ENCODE measurements at regions not wholly inside any gene's neighbourhood (a gene's known extent, or its start where the extent isn't known, plus 50 kb on each side); places are given as distances from the start of the nearest gene placed in this dataset.

GRCh38 chr1:29521811-29522580, 285.7 kb downstream of the PTPRU start (continued):
- TF ChIP-seq, protein P1, sequence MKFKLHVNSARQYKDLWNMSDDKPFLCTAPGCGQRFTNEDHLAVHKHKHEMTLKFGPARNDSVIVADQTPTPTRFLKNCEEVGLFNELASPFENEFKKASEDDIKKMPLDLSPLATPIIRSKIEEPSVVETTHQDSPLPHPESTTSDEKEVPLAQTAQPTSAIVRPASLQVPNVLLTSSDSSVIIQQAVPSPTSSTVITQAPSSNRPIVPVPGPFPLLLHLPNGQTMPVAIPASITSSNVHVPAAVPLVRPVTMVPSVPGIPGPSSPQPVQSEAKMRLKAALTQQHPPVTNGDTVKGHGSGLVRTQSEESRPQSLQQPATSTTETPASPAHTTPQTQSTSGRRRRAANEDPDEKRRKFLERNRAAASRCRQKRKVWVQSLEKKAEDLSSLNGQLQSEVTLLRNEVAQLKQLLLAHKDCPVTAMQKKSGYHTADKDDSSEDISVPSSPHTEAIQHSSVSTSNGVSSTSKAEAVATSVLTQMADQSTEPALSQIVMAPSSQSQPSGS (IDR thresholded peaks at IDR 0.05; ENCODE audit: low read length), result no peak
- TF ChIP-seq NR2C2 (IDR thresholded peaks at IDR 0.05; ENCODE audit: borderline replicate concordance, control insufficient read depth, insufficient read length, low read depth), result no peak
- no peak for TF ChIP-seq BRCA1 (IDR thresholded peaks at IDR 0.05; ENCODE audit: low read depth, low read length)
- no peak for TF ChIP-seq NFYA (IDR thresholded peaks at IDR 0.05; ENCODE audit: borderline replicate concordance, low read depth, low read length)
- no peak for TF ChIP-seq CHD4 (IDR thresholded peaks at IDR 0.05)
- no peak for TF ChIP-seq NFYB (IDR thresholded peaks at IDR 0.05; ENCODE audit: insufficient read depth, low read depth, low read length)

- H2AFZ ChIP-seq (ENCODE audit: control insufficient read depth, low read depth, low read length), result no peak overlapping the region
- no peaks in the 10 kb centered on the region for H3K36me3 ChIP-seq (ENCODE audit: control insufficient read depth in 2 of 2, insufficient read depth in 2 of 2, low read length in 1 of 2)
- H3K4me2 ChIP-seq (ENCODE audit: control insufficient read depth, insufficient read depth), result no peak overlapping the region
- no peaks in the 10 kb centered on the region for H4K20me1 ChIP-seq (ENCODE audit: control insufficient read depth, insufficient read depth)
- FAIRE-seq, result no peak
- ChIA-PET RAD21 (ENCODE audit: unreplicated experiment) (no interaction called here), SMC1A (ENCODE audit: uncharacterized antibody, unreplicated experiment) (no interaction called here), POLR2A (no interaction called here), CTCF (no interaction called here)
- DNase-seq (ENCODE audit: low read depth, low spot score), result no peak
- H3K79me2 ChIP-seq (ENCODE audit: control insufficient read depth, insufficient read depth, low read length), result no peaks in the 10 kb centered on the region
- H3K27me3 ChIP-seq (replicated peaks in 1 of 2; ENCODE audit: control insufficient read depth in 2 of 2, insufficient read depth in 2 of 2, low read length in 1 of 2), result no peaks in the 10 kb centered on the region
- H3K27ac ChIP-seq (ENCODE audit: control insufficient read depth, insufficient read depth), result no peak overlapping the region
- intact Hi-C loops (cut with micrococcal nuclease; ENCODE audit: unreplicated experiment), result no loop called here
- no peaks in the 10 kb centered on the region for H3K9me3 ChIP-seq (replicated peaks; ENCODE audit: control insufficient read depth, insufficient read depth, low read length)
- ATAC-seq, result no peak
- no peaks in the 10 kb centered on the region for H3K4me1 ChIP-seq (ENCODE audit: control insufficient read depth, insufficient read depth, low read length)
- WGBS (ENCODE audit: insufficient coverage, insufficient replicate concordance, low lambda C conversion rate, missing lambda C conversion rate), result 13% methylated on average over 4 of the region's 4 CpGs
- no peak for TF ChIP-seq CHD1 (IDR thresholded peaks at IDR 0.05; ENCODE audit: low read depth, low read length)
- no peak for TF ChIP-seq CEBPB (IDR thresholded peaks at IDR 0.05; ENCODE audit: borderline replicate concordance in 1 of 2, low read depth in 2 of 2, low read length in 2 of 2)
- no peak for TF ChIP-seq ETV6 (conservative IDR thresholded peaks at IDR 0.05 in 1 of 2, IDR thresholded peaks at IDR 0.05 in 1 of 2; ENCODE audit: borderline replicate concordance in 1 of 2, low read depth in 1 of 2)
- TF ChIP-seq POU2F2 (IDR thresholded peaks at IDR 0.05; ENCODE audit: borderline replicate concordance, low read depth, low read length), result no peak
- no peak for TF ChIP-seq SMAD1 (IDR thresholded peaks at IDR 0.05; ENCODE audit: low read depth, partially characterized antibody)
- no peak for TF ChIP-seq ZBTB11 (CRISPR knock-in tag; IDR thresholded peaks at IDR 0.05)
- TF ChIP-seq, protein P2, sequence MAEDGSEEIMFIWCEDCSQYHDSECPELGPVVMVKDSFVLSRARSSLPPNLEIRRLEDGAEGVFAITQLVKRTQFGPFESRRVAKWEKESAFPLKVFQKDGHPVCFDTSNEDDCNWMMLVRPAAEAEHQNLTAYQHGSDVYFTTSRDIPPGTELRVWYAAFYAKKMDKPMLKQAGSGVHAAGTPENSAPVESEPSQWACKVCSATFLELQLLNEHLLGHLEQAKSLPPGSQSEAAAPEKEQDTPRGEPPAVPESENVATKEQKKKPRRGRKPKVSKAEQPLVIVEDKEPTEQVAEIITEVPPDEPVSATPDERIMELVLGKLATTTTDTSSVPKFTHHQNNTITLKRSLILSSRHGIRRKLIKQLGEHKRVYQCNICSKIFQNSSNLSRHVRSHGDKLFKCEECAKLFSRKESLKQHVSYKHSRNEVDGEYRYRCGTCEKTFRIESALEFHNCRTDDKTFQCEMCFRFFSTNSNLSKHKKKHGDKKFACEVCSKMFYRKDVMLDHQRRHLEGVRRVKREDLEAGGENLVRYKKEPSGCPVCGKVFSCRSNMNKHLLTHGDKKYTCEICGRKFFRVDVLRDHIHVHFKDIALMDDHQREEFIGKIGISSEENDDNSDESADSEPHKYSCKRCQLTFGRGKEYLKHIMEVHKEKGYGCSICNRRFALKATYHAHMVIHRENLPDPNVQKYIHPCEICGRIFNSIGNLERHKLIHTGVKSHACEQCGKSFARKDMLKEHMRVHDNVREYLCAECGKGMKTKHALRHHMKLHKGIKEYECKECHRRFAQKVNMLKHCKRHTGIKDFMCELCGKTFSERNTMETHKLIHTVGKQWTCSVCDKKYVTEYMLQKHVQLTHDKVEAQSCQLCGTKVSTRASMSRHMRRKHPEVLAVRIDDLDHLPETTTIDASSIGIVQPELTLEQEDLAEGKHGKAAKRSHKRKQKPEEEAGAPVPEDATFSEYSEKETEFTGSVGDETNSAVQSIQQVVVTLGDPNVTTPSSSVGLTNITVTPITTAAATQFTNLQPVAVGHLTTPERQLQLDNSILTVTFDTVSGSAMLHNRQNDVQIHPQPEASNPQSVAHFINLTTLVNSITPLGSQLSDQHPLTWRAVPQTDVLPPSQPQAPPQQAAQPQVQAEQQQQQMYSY (CRISPR knock-in tag; IDR thresholded peaks at IDR 0.05), result no peak
- no peak for TF ChIP-seq HCFC1 (IDR thresholded peaks at IDR 0.05; ENCODE audit: low read length)
- no TSS peak for BruUV-seq (replicated peaks)
- H3K4me3 ChIP-seq, result no peak overlapping the region
- in situ Hi-C loops (cut with MboI), result no loop called here
- H3K9ac ChIP-seq (ENCODE audit: control insufficient read depth, insufficient read depth, low read length), result no peak overlapping the region
These were observed 285.1 kb downstream of the PTPRU start for GRCh38 chr1:29521438-29521715.
